Gastrocnemius medialis (tissue), 4 donors: ENCODE measurements at regions not wholly inside any gene's neighbourhood (a gene's known extent, or its start where the extent isn't known, plus 50 kb on each side); places are given as distances from the start of the nearest gene placed in this dataset.

ENCODE experiments used
- POLR2A ChIP-seq, 2 donors: fragments of 450-650 bp; IDR thresholded peaks; one replicate each; pipeline ENCODE4 v1.6.1; 2017; ENCODE audit warnings: antibody characterized with exemption in 2 of 2, mild to moderate bottlenecking in 2 of 2, moderate library complexity in 2 of 2
- TF ChIP-seq, protein P1 (sequence below), 5 experiments: fragments of 450-650 bp in 3 of 5; fragments of 200-600 bp in 2 of 5; sonication (generic) in 2 of 5; IDR thresholded peaks in 4 of 5; conservative IDR thresholded peaks in 1 of 5; 1 replicate in 4 of 5; 2 replicates in 1 of 5; pipeline ENCODE4 v1.5.1; 2016 to 2019; ENCODE audit warnings: antibody characterized with exemption in 5 of 5, mild to moderate bottlenecking in 3 of 5, moderate library complexity in 3 of 5

DNA sequence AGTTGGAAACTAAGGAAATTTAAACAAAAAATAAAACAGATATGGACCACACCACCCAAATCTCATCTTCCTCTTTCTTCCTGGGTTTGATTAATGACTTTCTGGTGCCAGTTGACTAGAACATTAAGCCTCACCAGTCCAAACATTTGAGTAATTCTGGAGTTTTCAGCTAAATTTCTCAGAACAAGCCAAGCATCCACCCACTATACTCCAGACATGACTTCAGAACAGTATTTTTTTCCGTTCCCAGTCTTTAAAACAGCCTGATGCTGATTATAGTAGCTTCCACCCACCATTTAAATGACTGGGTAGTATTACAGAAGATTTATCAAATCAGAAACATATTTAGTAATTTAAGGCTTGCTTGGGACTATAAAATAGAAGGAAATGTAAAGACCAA lies 230.9 kb upstream of the UBASH3B start:
- TF ChIP-seq, protein P1, sequence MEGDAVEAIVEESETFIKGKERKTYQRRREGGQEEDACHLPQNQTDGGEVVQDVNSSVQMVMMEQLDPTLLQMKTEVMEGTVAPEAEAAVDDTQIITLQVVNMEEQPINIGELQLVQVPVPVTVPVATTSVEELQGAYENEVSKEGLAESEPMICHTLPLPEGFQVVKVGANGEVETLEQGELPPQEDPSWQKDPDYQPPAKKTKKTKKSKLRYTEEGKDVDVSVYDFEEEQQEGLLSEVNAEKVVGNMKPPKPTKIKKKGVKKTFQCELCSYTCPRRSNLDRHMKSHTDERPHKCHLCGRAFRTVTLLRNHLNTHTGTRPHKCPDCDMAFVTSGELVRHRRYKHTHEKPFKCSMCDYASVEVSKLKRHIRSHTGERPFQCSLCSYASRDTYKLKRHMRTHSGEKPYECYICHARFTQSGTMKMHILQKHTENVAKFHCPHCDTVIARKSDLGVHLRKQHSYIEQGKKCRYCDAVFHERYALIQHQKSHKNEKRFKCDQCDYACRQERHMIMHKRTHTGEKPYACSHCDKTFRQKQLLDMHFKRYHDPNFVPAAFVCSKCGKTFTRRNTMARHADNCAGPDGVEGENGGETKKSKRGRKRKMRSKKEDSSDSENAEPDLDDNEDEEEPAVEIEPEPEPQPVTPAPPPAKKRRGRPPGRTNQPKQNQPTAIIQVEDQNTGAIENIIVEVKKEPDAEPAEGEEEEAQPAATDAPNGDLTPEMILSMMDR (IDR thresholded peaks at IDR 0.05 in 4 of 5, conservative IDR thresholded peaks at IDR 0.05 in 1 of 5) = no peak
- no peak for TF ChIP-seq POLR2A (IDR thresholded peaks at IDR 0.05)
